Right lung (tissue), 2 donors: ENCODE measurements at regions not wholly inside any gene's neighbourhood (a gene's known extent, or its start where the extent isn't known, plus 50 kb on each side); places are given as distances from the start of the nearest gene placed in this dataset.
A peak's percentile ranks its signal among the peaks of the same experiment; 100 is the strongest.
"Not testable (repeated sequence)": the region's sequence is repeated elsewhere in the genome, so short reads cannot be mapped to it uniquely, and the experiment has no call there.

Experiments
- DNase-seq, 2 donors: peaks; one replicate each; pipeline ENCODE4 v3.0.0-alpha.2; 2013

DNA sequence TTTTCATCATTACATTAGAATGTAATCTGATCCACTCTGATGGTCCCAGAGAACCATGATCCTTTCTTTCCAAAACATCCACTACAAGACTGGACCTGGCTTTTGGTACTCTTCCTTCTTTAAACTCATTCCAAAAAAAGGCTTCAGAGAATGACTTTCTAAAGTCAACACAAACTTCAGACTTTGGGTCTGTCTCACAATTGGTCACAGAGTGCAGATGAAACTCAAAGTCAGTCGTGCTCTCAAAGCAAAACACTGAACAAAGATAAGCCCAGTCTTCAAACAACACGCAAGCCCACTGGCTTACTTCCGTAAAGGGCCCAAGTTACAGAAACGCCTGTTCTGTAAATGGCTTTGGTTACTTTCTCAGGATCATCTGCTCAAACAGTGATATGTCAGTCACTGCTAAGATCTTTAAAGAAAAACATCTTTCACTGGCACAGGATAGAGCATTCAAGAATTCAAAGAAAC lies 250.9 kb upstream of the MKLN1 start:
- DNase-seq: no peak

DNA sequence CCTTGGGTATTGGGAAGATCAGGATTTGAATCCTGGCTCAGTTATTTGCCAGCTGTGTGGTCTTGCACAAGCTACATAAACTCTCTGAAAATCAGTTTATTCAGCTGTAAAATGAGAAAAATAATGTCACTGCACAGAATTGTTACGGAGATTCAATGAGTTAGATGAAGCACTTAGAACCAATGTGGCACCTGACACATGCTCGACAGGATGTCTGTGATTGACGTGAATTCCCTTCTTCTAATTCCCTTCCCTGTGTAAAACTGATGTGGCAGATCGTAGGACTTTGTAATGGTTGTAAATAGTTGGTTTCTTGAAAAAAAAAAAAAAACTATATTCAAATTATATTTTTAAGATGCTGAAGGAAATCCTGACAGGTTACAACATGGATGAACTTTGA lies 249.9 kb upstream of the MKLN1 start:
- DNase-seq: no peak

DNA sequence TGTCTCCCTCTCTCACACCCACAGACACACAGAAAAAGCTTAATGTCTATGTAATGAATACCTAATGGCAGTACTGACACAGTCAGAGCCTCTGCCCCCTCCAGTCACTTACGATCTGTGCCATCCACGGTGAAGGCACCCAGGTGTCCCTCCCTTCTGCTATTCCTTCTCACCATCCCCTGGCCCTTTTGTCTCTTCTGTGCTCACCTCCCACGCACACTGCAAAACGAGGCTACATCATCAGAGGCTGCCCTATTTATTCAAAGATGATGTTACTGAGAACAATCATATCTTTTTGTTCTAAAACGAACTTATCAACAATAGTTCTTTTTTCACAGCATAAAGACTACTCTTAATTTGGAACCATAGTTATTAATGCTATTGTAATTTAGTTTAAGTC lies 246.9 kb upstream of the MKLN1 start:
- DNase-seq: no peak

DNA sequence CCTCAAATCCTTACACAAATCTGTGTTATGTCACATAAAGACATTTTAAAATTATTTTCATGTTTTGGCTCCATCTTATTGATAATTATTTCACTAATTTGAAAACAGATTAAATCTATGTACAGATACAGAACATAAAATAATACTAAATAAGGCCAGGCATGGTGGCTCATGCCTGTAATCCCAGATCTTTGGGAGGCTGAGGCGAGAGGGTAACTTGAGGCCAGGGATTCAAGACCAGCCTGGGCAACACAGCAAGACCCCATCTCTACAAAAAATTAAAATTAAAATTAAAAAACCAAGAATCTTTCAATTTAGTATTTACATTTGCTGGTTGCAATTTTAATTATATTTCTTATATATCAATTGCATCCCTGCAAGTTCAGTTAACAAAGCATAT lies 246.4 kb upstream of the MKLN1 start:
- DNase-seq: no peak

DNA sequence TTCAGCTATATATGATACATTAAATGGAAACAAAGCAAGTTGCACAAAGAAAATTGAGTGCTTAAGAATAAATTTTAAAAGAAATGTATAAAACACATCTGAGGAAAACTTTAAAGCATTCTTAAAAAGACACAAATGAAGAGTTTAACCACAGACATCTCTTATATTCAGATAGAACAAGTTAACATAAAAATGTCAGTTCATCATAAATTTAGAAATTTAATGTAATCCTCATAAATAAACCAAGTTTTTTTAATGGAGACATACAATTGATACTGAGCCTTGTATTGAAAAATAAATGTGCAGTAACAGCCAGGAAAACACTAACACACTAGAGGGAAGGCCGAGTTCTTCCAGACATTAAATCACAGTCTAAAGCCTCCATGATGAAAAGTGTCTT lies 243.9 kb upstream of the MKLN1 start:
- DNase-seq: no peak

DNA sequence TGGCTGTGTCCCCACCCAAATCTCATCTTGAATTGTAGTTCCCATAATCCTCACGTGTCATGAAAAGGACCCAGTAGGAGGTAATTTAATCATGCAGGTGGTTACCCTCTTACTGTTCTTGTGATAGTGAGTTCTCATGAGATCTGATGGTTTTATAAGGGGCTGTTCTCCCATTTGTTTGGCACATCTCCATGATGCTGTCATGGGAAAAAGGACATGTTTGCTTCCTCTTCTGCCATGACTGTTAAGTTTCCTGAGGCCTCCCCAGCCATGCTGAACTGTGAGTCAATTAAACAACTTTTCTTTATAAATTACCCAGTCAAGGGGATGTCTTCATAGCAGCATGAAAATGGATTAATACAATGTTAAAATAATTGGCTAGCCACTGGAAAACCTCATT lies 243.3 kb upstream of the MKLN1 start:
- not testable (repeated sequence) for DNase-seq

DNA sequence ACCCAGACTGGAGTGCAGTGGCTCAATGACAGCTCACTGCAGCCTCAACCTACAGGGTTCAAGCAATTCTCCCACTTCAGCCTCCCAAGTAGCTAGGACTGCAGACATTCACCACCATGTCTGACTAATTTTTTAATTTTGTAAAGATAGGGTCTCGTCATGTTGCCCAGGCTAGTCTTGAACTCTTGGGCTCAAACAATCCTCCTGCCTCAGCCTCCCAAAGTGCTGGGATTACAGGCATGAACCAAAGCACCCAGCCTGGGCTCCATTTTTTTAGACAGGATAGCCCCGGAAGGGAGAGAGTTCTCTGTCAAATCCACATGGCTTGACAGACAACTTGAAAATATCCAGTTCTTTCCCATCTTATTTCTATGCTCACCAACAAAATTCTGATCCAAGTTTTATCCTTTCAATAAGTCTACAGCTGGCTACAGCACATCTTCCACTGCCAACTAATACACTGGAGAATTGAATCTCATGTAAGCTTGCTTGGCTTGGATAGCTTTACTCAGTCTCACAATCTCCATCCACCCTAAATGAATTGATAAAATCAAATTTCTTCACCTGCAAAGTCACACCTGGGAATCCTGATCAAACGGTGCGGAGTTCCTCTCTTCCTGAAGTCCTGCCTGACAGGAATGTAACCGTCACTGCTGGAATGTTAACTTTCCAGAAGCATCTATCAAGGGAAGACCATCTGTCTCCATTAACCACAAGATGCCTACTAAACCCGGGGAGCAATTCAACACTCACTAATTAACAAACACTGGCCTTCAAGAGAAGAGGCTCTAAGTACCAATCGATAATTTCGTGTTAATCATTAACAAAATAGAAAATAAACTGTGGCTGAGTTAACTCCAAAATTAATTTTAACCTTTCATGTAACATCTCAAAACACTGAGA lies 239.7 kb upstream of the MKLN1 start:
- no peak for DNase-seq

DNA sequence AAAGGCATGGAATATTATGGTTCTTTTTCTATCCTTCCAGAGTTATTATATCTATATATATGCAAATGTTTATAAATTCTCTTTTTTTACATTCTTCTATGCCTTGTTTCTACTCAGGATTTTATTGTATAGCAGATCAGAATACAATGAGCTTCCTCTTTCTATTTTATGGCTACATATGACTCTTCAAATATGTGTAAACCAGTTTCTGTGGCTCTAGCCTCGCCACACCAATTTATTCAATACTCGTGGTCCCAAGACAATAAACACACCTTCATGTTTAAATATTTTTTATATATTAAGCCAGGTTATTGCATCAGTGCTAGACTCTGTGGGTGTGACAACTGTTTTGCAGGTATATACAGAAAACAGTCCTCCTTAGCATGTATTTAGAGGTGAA lies 237.5 kb upstream of the MKLN1 start:
- no peak for DNase-seq

DNA sequence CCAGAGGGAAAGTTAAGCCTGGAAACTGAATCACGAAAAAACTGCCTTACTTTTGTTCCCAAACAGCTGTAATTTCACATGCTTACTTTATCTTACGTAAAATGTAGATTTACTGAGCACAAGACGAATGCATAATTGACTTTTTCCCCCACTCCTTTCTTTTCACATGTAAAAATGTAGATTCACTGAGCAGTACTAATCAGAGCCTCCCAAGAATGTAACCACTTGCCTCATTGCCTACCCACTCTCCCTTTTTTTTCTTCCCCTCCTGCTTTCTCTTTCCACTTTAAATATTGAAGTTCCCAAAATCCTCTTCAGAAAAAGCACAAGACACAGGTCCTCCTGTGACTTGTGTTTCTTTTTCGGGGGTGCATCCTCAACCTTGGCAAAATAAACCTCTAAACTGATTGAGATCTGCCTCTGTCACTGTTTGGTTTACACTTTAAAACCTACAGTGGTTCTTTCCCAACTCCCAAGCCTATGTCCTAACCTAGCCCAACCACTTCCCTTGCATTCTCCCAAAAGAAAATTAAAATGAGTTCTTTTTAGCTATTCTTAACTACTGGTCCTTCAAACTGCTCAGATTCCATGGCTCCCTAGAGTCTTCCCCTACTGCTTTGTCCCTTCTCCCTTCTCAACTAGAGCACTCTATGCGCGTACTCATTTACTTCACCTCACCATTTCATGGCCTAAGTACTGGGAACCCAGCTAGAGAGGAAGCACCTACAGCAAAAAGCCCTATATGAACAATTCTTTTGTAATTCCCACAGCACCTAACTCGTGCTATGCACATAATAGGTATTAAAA lies 236.6 kb upstream of the MKLN1 start:
- DNase-seq: no peak

DNA sequence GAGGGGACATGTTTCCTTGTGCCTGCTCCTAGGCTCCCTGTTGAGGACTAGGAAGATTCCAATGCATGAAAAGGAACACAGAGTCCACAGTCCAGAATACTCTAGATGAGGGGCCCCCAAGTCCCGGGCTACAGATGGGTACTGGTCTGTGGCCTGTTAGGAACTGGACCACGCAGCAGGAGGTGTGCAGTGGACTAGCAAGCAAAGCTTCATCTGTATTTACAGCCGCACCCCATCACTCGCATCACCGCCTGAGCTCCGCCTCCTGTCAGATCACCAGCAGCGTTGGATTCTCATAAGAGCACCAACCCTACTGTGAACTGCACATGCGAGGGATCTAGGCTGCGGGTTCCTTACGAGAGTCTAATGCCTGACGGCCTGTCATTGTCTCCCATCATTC lies 233.0 kb upstream of the MKLN1 start:
- no peak for DNase-seq

DNA sequence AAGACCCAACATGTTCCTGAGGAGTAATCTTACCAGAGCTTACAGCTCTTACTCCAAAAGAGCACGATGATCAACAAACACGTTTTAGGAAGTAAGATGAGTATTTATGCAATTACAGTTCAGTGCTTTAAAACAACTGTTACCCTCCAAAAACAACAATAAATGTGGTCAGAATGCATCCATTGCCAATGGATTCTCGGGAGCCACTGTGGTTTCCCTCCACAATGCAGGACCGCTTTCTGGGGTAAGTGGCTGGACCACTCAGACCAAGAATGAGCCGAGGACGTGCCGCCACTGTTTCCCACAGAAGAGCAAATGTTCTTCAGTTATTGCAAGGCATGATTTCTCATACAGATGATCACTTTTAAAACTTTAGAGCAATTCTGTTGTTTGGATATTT lies 232.3 kb upstream of the MKLN1 start:
- no peak for DNase-seq

DNA sequence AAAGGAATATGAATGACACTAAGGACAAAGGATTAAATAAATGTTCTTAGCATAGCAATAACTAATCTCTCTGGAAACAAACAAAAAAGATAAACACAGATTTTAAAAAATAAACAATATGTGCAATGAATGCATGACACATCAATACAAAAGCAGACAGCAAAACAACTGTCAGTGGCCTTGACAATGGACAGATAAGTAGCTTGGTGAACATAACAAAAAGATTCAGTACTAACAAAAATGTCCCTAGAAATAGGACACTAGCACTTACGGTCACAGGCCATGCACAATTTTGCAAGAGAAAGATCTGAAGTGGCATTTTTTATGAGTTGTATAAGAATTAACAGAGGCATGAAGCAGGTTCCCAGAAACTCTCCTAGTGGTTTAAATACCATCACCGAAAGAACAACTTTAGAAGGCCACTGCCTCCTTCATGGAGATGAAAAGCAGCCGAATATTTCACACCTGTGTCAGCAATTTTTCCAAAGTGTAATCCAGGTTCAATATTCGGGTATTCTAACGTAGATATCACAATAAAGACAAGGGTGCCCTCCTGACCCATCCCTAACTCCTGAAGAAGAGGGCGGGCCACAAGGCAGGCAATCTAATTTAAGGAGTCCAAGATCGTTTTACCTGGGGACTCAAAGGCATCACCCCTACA lies 231.3 kb upstream of the MKLN1 start:
- no peak for DNase-seq

DNA sequence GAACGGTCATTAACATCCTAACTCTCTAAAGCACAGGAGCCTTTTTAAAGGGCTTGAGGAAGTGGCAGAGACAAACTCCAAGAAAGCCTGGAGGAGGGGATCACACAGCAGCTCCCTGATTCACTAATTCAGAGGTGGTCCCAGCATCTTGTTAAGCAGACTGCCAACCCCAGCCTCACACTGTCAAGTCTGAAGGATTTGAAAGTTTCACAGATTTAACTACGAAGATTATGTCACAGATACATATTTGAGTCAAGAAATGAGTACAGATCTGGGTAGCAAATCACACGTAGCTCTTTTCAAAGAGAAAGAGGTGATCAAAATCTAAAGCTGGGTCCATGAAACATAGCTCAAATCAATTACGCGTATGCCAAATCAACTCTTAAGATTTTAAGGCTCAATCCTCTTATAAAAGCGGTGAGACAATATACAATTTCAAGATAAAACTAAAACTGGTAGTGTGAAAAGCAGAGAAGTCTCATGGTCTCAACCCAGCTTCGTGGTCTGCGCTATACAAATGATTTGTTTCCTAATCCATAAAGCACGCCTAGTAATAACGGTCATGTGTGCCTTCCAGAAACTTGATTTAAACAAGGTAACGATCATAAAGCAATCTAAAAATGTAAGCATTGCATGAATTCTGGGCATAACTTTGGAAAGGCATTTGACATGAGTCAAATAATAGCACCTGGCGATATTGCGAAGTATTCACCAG lies 229.9 kb upstream of the MKLN1 start:
- DNase-seq: no peak

DNA sequence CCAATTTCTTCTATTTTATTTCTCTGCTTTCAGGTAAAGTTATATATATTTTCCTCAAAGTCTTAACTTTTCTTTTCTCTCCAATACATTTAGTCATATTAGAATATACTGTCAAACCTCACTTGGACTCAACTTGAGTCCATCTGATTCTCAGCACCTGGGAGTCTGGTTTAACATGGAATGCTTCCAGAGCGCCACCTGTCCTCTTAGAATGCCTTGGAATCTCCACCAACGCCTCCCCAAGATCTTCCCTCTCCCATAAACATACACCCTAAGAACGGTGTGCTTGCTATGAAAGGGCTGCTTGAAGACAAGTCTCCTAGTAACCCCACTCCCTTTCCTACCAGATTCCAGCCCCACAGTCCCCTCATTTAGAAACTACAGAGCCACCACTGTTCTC lies 229.1 kb upstream of the MKLN1 start:
- DNase-seq: no peak

DNA sequence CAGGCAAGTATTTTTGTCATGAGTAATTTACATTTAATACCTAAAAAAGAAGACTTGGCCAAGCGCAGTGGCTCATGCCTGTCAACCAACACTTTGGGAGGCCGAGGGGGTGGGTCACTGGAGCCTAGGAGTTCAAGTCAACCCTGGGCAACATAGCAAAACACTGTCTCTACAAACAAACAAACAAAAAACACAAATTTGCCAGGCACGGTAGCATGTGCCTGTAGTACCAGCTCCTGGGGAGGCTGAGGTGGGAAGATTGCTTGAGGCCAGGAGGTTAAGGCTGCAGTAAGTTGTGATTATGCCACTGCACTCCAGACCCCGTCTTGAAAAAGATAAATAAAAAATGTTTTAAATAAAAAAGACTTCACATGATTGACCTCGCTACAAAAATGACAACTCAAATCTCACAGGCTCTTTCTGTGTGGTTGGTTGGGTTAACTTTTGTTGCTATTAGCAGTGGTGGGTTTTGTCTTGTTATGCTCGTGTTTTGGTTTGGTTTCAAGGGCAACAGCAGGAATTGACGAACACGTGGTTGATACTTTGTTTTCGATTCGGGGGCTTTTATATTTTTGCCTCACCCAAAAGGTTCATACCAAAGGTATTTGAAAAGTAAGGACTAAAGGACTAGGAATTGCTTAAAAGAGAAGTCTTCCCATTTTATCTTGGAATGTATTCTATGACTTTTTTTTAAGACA lies 227.2 kb upstream of the MKLN1 start:
- no peak for DNase-seq

DNA sequence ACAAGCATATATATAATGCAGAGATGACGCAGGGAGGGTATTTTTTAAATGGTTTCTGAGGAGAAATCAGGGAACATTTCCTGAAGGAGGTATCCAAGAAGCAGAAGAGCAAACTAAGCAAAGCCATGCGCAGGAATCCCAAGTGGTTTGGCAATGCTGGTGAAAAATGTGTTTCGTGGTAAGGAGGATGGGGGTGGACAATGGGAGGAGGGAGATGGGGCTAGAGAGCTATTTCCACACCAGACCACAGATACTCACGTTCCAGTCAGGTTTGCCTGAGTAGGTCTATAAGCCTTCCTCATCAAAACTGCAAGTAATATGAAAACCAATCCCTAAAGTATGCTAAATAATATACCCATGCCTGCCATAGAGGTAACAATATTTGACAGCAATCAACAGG lies 223.7 kb upstream of the MKLN1 start:
- no peak for DNase-seq

DNA sequence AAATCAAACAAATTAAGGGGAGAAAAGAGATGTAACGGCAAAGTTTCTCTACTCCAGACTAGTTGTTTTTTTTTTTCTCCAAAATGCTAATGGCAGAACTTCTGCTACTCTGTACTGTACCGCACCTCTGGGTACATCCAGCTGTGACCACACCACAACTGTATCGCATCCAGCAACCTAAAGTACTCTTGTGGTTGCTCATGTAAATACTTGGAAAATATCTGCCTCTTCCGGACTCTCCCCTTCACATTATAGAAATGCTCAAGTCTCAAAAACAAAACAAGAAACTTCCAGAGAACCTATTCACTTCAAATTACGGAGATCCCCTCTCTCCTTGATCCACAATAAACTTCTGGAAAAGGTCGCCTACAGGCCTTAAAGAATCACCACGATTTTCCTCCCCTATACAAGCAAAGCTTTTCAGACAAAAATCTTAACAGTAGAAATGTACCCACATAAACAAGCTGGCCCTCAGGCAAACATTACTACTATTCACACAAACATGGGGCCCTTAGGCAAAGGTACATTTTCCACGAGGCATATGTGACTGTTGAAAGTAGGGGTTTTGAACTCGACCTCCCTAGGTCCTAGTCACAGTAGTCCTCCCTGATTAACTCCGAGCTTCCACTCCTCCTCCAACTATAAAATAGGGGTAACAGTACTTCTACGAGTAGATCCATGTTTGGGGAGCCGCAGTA lies 222.9 kb upstream of the MKLN1 start:
- no peak for DNase-seq

DNA sequence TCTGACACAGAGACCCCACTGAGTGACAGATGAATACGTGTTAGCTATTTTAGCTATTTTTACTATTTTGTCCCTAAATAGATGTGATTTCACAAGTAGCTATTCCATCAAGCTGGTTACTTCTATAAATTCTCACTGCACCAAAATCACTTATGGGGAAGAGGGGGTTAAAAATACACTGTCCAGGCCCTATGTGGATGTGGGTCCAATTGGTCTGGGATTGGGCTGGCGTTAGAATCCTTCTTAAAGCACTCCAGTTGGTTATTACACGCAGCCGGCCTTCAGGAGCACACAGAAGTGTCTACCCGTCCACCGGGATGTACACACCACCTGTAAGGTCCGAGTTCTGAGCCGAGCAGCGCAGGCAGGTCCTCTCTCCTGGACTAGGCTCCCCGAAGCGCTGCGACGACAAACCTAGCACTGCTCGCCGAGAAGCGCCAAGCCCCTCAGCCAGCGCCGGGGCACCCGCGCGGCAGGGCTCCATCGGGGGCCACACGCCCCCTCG lies 222.3 kb upstream of the MKLN1 start:
- DNase-seq: no peak

DNA sequence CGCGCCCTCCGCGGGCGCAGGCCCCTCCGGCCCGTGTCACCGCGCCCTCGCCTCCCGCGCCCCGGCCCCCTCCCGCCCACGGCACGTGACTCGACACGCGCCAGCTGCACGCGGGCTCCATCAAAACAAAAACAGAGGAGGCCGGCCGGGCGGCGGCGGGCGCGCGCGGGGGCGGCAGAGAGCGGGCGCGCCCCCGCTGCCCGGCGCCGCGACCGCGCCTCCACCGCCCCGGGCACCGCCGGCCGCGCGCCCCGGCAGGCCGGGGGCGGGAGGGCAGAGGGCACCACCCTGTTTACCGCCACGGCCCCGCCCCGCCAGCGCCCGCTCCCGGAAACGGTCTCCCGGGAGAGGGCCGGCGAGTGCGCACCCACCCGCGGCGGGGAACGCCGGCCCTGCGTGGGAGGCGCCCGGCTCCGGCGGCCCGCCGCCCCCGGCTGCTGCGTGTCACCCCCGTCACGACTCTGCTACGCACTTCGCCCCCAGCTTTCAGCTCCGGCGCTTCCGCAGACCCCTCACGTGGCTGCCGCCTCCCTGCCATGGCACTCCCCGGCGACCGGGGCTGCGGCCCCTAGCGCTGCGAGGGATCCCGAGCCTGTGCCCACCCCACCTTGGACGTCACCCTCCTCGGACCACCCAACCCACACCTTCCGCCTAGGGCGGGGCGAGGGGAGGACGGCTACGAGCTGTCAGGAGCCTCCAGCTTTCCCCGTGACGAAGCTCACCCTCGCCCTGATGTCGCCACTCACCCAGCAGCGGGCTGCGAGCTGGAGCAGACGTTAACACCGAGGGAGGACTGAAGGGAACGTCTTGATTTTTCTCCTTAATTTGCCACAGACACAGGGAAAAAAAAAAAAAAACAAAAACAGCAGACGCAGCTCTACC lies 221.6 kb upstream of the MKLN1 start:
- DNase-seq: peak in 1 of 2 donors; percentile 39
